CD4-positive, alpha-beta T cell treated with Interleukin-17A for 1 hour (primary cell): ENCODE measurements at regions not wholly inside any gene's neighbourhood (a gene's known extent, or its start where the extent isn't known, plus 50 kb on each side); places are given as distances from the start of the nearest gene placed in this dataset.

Source experiments
- DNase-seq: peaks from one replicate; pipeline ENCODE4 v3.0.0-alpha.2; 2020

- DNase-seq = no peak
Measured at GRCh38 chr4:58935332-58935731, 1825.1 kb upstream of the IGFBP7 start.

GRCh38 chr4:58936436-58936835, 1826.3 kb upstream of the IGFBP7 start:
- DNase-seq = no peak

- DNase-seq = no peak
Measured at GRCh38 chr4:58940167-58940566, 1830.0 kb upstream of the IGFBP7 start.

- DNase-seq = no peak
Measured at GRCh38 chr4:58941286-58941685, 1831.1 kb upstream of the IGFBP7 start.

GRCh38 chr4:58953575-58953974, 1843.4 kb upstream of the IGFBP7 start:
- no peak for DNase-seq

- no peak for DNase-seq
Measured at GRCh38 chr4:58957711-58958110, 1847.5 kb upstream of the IGFBP7 start.

GRCh38 chr4:58961283-58961682, 1851.1 kb upstream of the IGFBP7 start:
- no peak for DNase-seq

- DNase-seq = no peak
Measured at GRCh38 chr4:58961925-58962324, 1851.7 kb upstream of the IGFBP7 start.

- DNase-seq = no peak
Measured at GRCh38 chr4:58962424-58962823, 1852.2 kb upstream of the IGFBP7 start.

GRCh38 chr4:58981828-58982227, 1871.6 kb upstream of the IGFBP7 start:
- no peak for DNase-seq

- no peak for DNase-seq
Measured at GRCh38 chr4:58983887-58984286, 1873.7 kb upstream of the IGFBP7 start.

- DNase-seq = no peak
Measured at GRCh38 chr4:59002148-59002547, 1892.0 kb upstream of the IGFBP7 start.

GRCh38 chr4:59024257-59024656, 1914.1 kb upstream of the IGFBP7 start:
- DNase-seq = no peak

GRCh38 chr4:59037812-59038211, 1927.6 kb upstream of the IGFBP7 start:
- DNase-seq = no peak

GRCh38 chr4:59039046-59039445, 1928.9 kb upstream of the IGFBP7 start:
- no peak for DNase-seq

- no peak for DNase-seq
Measured at GRCh38 chr4:59044286-59044900, 1934.2 kb upstream of the IGFBP7 start.

GRCh38 chr4:59054086-59054485, 1943.9 kb upstream of the IGFBP7 start:
- no peak for DNase-seq

- no peak for DNase-seq
Measured at GRCh38 chr4:59057804-59058203, 1947.6 kb upstream of the IGFBP7 start.

- no peak for DNase-seq
Measured at GRCh38 chr4:59058543-59058942, 1948.4 kb upstream of the IGFBP7 start.

- DNase-seq = no peak
Measured at GRCh38 chr4:59060002-59060846, 1950.0 kb upstream of the IGFBP7 start.

- DNase-seq = no peak
Measured at GRCh38 chr4:59060895-59061294, 1950.7 kb upstream of the IGFBP7 start.

GRCh38 chr4:59063015-59063720, 1953.0 kb upstream of the IGFBP7 start:
- no peak for DNase-seq

GRCh38 chr4:59068722-59069418, 1958.7 kb upstream of the IGFBP7 start:
- no peak for DNase-seq
